MCF 10A (cell line): ENCODE measurements at regions not wholly inside any gene's neighbourhood (a gene's known extent, or its start where the extent isn't known, plus 50 kb on each side); places are given as distances from the start of the nearest gene placed in this dataset.
A peak's percentile ranks its signal among the peaks of the same experiment; 100 is the strongest.

ENCODE experiments used
- BruUV-seq: library from RNA; stranded (reverse); fragments of 400-500 nt; replicated peaks from 2 replicates; lab custom pipeline; 2021; lab: Mats Ljungman, UMichigan
- CTCF ChIA-PET: fragments of 300-600 bp; sonication (Branson Sonifier 250); formaldehyde crosslinking; extraction: SDS; loops from one replicate; lab custom pipeline; 2021; ENCODE audit warnings: antibody characterized with exemption, inconsistent platforms; lab: Yijun Ruan, JAX
- POLR2A ChIA-PET: fragments of 300-600, 350-650 bp; sonication (Branson Sonifier 250); formaldehyde crosslinking; extraction: SDS; loops from one replicate; lab custom pipeline; 2020; ENCODE audit warnings: antibody characterized with exemption, inconsistent platforms; lab: Yijun Ruan, JAX
- DNase-seq: peaks from one replicate; pipeline ENCODE4 v3.0.0-alpha.2; 2018; ENCODE audit not compliant: unreplicated experiment
- H3K27ac Mint-ChIP-seq: one replicate; pipeline ENCODE4 v1.8.0; 2022; ENCODE audit warnings: mild to moderate bottlenecking, low read depth, mixed read lengths; ENCODE audit not compliant: unreplicated experiment
- H3K27me3 Mint-ChIP-seq: one replicate; pipeline ENCODE4 v1.8.0; 2022; ENCODE audit warnings: mixed read lengths; ENCODE audit not compliant: insufficient read depth, unreplicated experiment
- H3K36me3 Mint-ChIP-seq: one replicate; pipeline ENCODE4 v1.8.0; 2022; ENCODE audit warnings: mild to moderate bottlenecking, moderate library complexity, mixed read lengths; ENCODE audit not compliant: insufficient read depth, unreplicated experiment
- H3K4me1 Mint-ChIP-seq: one replicate; pipeline ENCODE4 v1.8.0; 2022; ENCODE audit warnings: mixed read lengths; ENCODE audit not compliant: insufficient read depth, unreplicated experiment
- H3K4me3 Mint-ChIP-seq: one replicate; pipeline ENCODE4 v1.8.0; 2022; ENCODE audit warnings: mild to moderate bottlenecking, moderate library complexity, mixed read lengths; ENCODE audit not compliant: unreplicated experiment
- H3K9me3 Mint-ChIP-seq: one replicate; pipeline ENCODE4 v1.8.0; 2022; ENCODE audit warnings: mixed read lengths; ENCODE audit not compliant: unreplicated experiment
- intact Hi-C: fragments of 100-400 bp; cut with micrococcal nuclease; formaldehyde crosslinking; loops from 2 replicates; pipeline ENCODE4 v1.14.1; 2022
- TF ChIP-seq, protein P1 (sequence below): fragments of 200-600 bp; IDR thresholded peaks from one replicate; pipeline ENCODE4 v1.8.0; 2022; ENCODE audit warnings: antibody characterized with exemption, mild to moderate bottlenecking; ENCODE audit not compliant: unreplicated experiment

DNA sequence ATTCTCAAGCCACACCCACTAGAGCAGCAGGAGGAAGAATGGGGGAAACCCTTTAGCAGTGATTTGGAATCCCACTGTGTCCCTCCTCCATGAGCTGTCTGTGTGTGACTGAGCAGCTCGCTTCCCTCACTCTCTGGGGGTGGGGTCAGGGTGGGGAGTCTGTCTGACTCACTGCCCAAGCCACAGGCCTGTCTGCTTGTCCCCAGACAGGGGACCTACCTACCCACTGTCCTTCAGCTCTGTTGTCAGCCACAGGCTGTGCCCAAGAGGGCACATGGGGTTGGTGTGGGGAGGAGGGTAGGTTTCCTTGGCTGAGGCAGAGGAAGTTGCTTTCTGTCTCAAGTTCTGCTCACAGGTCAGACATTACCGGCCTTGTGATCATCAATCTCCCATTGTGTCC lies 127.0 kb downstream of the MAFB start:
- no TSS peak for BruUV-seq
- peak overlapping the region; percentile 81 for H3K27ac Mint-ChIP-seq

DNA sequence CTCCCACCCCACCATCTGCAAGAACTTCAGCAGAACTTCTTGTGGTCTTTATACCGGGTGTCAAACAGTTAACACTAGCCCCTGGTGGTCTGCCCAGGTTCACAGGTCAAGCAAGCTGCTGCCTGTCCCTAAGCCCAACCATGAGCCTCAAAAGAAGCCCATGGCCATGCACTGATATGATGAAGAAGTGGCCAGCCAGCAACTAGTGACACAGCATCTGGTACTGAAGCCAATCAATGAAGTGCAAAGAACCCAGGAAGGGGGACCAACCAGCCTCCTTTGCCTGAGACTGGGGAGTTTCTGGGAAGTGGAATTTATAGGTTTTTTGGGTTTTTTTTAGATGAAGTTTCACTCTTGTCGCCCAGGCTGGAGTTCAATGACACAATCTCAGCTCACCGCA lies 127.8 kb downstream of the MAFB start:
- peaks cover 30% of the 10 kb centered on the region for H3K4me1 Mint-ChIP-seq
- intact Hi-C loops, result loop anchor here (5.0 kb wide), 2 partner anchors 41 to 49 kb away; no protein-coding TSS in a partner anchor
- H3K27me3 Mint-ChIP-seq, result no peaks in the 10 kb centered on the region
- BruUV-seq, result no TSS peak
- POLR2A ChIA-PET, result interaction anchor here (1.2 to 8.3 kb wide), 3 partner anchors 16 to 126 kb away, joined by 3 to 114 read pairs (median 5); partner anchors contain the start of gene MAFB
- H3K9me3 Mint-ChIP-seq, result no peaks in the 10 kb centered on the region
- H3K4me3 Mint-ChIP-seq, result no peak overlapping the region
- no peaks in the 10 kb centered on the region for H3K36me3 Mint-ChIP-seq
- no peak for DNase-seq
- TF ChIP-seq, protein P1, sequence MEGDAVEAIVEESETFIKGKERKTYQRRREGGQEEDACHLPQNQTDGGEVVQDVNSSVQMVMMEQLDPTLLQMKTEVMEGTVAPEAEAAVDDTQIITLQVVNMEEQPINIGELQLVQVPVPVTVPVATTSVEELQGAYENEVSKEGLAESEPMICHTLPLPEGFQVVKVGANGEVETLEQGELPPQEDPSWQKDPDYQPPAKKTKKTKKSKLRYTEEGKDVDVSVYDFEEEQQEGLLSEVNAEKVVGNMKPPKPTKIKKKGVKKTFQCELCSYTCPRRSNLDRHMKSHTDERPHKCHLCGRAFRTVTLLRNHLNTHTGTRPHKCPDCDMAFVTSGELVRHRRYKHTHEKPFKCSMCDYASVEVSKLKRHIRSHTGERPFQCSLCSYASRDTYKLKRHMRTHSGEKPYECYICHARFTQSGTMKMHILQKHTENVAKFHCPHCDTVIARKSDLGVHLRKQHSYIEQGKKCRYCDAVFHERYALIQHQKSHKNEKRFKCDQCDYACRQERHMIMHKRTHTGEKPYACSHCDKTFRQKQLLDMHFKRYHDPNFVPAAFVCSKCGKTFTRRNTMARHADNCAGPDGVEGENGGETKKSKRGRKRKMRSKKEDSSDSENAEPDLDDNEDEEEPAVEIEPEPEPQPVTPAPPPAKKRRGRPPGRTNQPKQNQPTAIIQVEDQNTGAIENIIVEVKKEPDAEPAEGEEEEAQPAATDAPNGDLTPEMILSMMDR, result no peak
- CTCF ChIA-PET, result interaction anchor here (0.5 to 1.9 kb wide), 8 partner anchors 8 to 1329 kb away, joined by 3 to 6 read pairs (median 3); no protein-coding TSS in a partner anchor
- no peak overlapping the region for H3K27ac Mint-ChIP-seq

More for the DNA sequence above, 127.0 kb downstream of the MAFB start:
- CTCF ChIA-PET, result interaction anchor here (0.6 to 1.9 kb wide), 5 partner anchors 9 to 1330 kb away, joined by 3 to 6 read pairs (median 4); no protein-coding TSS in a partner anchor
- peaks cover 35% of the 10 kb centered on the region for H3K4me1 Mint-ChIP-seq
- H3K36me3 Mint-ChIP-seq, result no peaks in the 10 kb centered on the region
- DNase-seq, result peak; percentile 51
- no peak overlapping the region for H3K4me3 Mint-ChIP-seq
- POLR2A ChIA-PET, result interaction anchor here (0.6 to 8.3 kb wide), 8 partner anchors 9 to 1779 kb away, joined by 3 to 114 read pairs (median 4); partner anchors contain the start of gene MAFB
- H3K27me3 Mint-ChIP-seq, result no peaks in the 10 kb centered on the region
- no peaks in the 10 kb centered on the region for H3K9me3 Mint-ChIP-seq
- intact Hi-C loops, result loop anchor here (5.0 kb wide), 2 partner anchors 40 to 50 kb away; no protein-coding TSS in a partner anchor
- TF ChIP-seq, protein P1, result no peak

DNA sequence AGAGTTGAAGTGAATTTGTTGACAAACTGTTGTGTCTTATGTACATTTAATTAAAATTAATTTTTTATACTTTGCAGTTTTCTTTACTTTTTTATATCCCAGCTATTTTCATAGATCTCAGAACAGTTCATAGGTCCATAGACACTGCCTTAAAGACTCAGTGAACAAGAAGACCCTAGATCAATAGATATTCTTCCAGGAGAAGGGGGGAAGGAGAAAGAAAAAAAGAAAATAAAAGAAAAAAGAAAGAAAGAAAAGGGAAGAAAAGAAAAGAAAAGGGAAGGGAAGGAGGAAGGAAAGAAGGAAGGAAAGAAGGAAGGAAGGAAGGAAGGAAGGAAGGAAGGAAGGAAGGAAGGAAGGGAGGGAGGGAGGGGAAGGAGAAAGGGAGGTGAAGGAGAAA lies 130.8 kb downstream of the MAFB start:
- BruUV-seq, result no TSS peak
- Mint-ChIP-seq H3K4me1 (peaks cover 12% of the 10 kb centered on the region), H3K36me3 (peaks cover 5% of the 10 kb centered on the region), H3K9me3 (peaks cover 14% of the 10 kb centered on the region), H3K4me3 (no peak overlapping the region), H3K27ac (no peak overlapping the region), H3K27me3 (no peaks in the 10 kb centered on the region)
- no peak for DNase-seq
- TF ChIP-seq, protein P1, result no peak
- intact Hi-C loops, result no loop called here
- POLR2A ChIA-PET, result interaction anchor here (0.6 to 1.3 kb wide), 2 partner anchors 18 to 228 kb away, joined by 3 to 4 read pairs; no protein-coding TSS in a partner anchor
- CTCF ChIA-PET, result interaction anchor here (0.7 kb wide), 1 partner anchor 176 kb away, joined by 3 read pairs; no protein-coding TSS in a partner anchor

DNA sequence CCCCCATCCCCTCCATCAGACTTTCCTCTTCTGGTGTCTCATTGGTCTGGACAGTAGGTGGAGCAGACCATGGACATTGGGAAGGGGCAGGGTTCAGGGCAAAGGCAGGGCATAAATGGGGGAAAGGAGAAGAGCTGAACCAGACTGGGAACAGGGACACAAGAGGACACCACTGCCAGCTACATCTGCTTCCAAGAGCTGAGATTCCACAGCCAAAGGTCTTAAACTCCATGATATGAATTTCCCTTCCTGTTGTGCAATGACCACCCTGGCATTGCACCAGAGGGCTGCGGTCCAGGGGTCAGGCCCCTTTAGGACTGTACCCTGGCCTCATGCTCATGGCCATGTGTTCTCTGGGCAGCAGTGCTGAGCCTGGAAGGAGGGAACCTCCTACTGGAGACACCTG lies 137.9 kb downstream of the MAFB start:
- intact Hi-C loops, result no loop called here
- Mint-ChIP-seq H3K9me3 (peaks cover 14% of the 10 kb centered on the region), H3K27me3 (no peaks in the 10 kb centered on the region), H3K4me1 (peaks cover 9% of the 10 kb centered on the region), H3K36me3 (peaks cover 5% of the 10 kb centered on the region), H3K27ac (no peak overlapping the region), H3K4me3 (no peak overlapping the region)
- ChIA-PET POLR2A (interaction anchor here (0.5 kb wide), 1 partner anchor 353 kb away, joined by 3 read pairs; no protein-coding TSS in a partner anchor), CTCF (interaction anchor here (0.6 to 2.8 kb wide), 7 partner anchors 11 to 1004 kb away, joined by 3 to 9 read pairs (median 4); no protein-coding TSS in a partner anchor)
- DNase-seq, result peak; percentile 47
- TF ChIP-seq, protein P1, result no peak
- no TSS peak for BruUV-seq
